ENCODE measurements at regions not wholly inside any gene's neighbourhood (a gene's known extent, or its start where the extent isn't known, plus 50 kb on each side); places are given as distances from the start of the nearest gene placed in this dataset.

DNA sequence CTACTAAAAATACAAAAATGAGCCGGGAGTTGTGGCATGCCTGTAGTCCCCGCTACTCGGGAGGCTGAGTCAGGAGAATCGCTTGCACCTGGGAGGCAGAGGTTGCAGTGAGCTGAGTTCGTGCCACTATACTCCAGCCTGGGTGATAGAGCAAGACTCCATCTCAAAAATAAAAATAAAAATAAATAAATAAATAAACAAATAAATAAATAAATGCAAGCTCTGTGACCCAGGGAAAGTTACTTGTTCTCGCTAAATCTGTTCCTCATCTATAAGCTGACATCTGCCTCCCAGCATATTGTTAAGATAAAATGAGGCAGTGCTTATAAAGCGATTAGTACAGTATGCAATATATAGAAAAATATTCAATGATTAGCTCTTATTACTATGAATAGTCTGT, 56.4 kb upstream of the STK38L start:
- Histone ChIP-seq H3K27me3 (no peaks in the 10 kb centered on the region), H3K9me3 (no peaks in the 10 kb centered on the region), H3K27ac (no peak overlapping the region), H3K4me1 (no peaks in the 10 kb centered on the region), H3K4me3 (replicated peaks in 1 of 3) (no peak overlapping the region), H3K36me3 (no peaks in the 10 kb centered on the region)
- no peak for TF ChIP-seq POLR2A (IDR thresholded peaks at IDR 0.05)
- TF ChIP-seq, protein P1, sequence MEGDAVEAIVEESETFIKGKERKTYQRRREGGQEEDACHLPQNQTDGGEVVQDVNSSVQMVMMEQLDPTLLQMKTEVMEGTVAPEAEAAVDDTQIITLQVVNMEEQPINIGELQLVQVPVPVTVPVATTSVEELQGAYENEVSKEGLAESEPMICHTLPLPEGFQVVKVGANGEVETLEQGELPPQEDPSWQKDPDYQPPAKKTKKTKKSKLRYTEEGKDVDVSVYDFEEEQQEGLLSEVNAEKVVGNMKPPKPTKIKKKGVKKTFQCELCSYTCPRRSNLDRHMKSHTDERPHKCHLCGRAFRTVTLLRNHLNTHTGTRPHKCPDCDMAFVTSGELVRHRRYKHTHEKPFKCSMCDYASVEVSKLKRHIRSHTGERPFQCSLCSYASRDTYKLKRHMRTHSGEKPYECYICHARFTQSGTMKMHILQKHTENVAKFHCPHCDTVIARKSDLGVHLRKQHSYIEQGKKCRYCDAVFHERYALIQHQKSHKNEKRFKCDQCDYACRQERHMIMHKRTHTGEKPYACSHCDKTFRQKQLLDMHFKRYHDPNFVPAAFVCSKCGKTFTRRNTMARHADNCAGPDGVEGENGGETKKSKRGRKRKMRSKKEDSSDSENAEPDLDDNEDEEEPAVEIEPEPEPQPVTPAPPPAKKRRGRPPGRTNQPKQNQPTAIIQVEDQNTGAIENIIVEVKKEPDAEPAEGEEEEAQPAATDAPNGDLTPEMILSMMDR (IDR thresholded peaks at IDR 0.05), result no peak
- 96% methylated on average over 7 of the region's 7 CpGs for WGBS, 2 donors
- intact Hi-C loops (cut with DNase I), result no loop called here
- no peak for DNase-seq

DNA sequence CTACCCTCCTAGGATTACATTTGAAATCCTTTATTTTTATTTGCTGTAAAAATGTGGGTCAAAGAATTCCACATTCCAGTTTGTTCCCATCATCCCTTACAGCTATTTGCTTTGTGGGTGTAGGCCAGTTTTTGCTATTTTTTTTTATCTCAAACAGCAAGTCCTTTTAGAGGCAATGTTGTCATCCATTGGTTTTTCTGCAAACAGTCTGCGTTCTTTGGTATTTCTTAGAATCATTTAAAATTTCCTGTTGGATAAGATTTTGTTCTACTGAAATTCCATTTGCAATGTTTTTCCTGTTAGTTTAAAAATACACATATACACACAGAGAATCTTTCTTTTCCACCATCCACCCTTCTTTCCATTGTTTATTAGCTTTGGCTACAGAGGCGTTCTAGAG, 53.3 kb upstream of the STK38L start:
- TF ChIP-seq, protein P1 (IDR thresholded peaks at IDR 0.05), result no peak
- no peak for TF ChIP-seq POLR2A (IDR thresholded peaks at IDR 0.05)
- no peaks in the 10 kb centered on the region for H3K9me3 ChIP-seq
- WGBS, 2 donors, result 74% methylated on average over 2 of the region's 2 CpGs
- no peaks in the 10 kb centered on the region for H3K4me1 ChIP-seq
- H3K27me3 ChIP-seq, result no peaks in the 10 kb centered on the region
- intact Hi-C loops (cut with DNase I), result no loop called here
- H3K27ac ChIP-seq, result no peak overlapping the region
- no peak for DNase-seq
- H3K36me3 ChIP-seq, result no peaks in the 10 kb centered on the region
- H3K4me3 ChIP-seq (replicated peaks in 1 of 3), result no peak overlapping the region

DNA sequence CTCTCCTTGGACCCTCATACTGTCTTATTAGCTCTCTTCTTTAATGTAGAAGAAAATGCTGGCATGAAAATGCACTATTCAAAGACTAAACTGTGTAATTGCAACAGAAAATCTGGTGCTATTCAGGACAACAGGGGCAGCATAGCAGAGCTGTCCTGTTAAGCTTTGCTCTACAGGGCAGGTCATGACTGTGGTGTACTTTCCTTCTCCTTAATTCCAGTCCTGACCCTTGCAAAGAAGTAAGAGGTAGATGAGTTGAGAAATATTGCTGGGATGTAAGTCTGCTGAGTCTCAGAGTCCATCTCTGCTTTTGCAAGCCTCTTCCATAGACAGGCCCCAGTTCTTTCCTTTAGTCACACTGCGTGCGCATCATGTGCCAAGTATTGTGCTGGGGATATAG, 52.6 kb upstream of the STK38L start:
- no peak overlapping the region for H3K4me3 ChIP-seq (replicated peaks in 1 of 3)
- no peak for TF ChIP-seq POLR2A (IDR thresholded peaks at IDR 0.05)
- TF ChIP-seq, protein P1 (IDR thresholded peaks at IDR 0.05), result no peak
- DNase-seq, result no peak
- no peaks in the 10 kb centered on the region for H3K9me3 ChIP-seq
- intact Hi-C loops (cut with DNase I), result no loop called here
- H3K27me3 ChIP-seq, result no peaks in the 10 kb centered on the region
- WGBS, 2 donors, result 95 to 100% methylated on average over 2 of the region's 2 CpGs
- no peaks in the 10 kb centered on the region for H3K4me1 ChIP-seq
- H3K27ac ChIP-seq, result no peak overlapping the region
- no peaks in the 10 kb centered on the region for H3K36me3 ChIP-seq

DNA sequence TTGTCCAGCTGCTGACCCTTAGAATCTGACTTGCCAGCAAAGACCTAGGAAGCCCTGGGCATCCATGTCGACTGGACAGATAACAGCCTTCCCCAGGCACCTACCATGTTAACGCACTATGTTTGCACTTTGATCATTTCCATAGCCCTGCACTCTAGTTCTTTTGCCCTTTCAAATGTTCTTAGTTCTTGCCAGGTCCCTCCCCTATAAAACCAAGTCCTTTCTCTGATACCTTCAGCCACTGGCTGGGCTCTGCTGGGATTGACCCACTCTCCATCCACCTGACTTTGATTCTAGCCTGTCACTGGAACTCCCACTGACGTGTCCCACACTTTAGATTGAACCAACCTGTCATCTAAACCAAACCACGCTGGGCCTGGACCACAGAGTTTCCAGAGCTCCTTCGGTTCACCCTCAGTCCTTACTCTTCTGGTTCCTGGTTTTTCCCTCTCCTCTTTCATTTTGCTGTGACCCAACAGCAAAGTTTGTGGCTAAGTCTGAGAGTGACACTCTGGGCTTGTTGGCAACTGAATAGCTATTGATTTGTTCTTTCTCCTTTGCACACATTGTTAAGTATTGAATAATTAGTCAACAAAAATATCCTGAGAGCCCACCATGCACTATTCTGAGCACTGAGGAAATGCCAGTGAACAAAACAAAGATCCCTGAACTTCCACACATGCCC, 51.8 kb upstream of the STK38L start:
- DNase-seq, result no peak
- Histone ChIP-seq H3K36me3 (no peaks in the 10 kb centered on the region), H3K27me3 (no peaks in the 10 kb centered on the region), H3K9me3 (no peaks in the 10 kb centered on the region), H3K4me3 (replicated peaks in 1 of 3) (no peak overlapping the region), H3K27ac (no peak overlapping the region), H3K4me1 (no peaks in the 10 kb centered on the region)
- TF ChIP-seq, protein P1 (IDR thresholded peaks at IDR 0.05), result no peak
- no peak for TF ChIP-seq POLR2A (IDR thresholded peaks at IDR 0.05)
- intact Hi-C loops (cut with DNase I), result no loop called here
- WGBS, 2 donors, result 92 to 97% methylated on average over 5 of the region's 5 CpGs

DNA sequence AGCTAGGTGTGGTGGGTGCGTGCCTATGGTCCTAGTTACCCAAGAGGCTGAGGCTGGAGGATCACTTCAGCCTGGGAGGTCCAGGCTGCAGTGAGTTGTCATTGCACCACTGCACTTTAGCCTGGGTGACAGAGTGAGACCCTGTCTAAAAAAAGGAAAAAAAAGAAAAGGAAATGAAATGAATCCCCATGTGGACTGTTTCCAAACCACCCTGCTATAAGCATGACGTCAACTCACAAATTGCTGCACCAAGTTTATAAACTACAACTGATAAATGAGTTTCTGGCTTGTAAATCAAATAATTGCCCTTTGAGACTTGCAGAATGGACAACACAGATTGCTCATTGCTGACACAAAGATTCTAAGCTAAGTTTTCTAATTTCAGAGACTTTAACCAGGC, 51.0 kb upstream of the STK38L start:
- WGBS, 2 donors, result 50 to 80% methylated on average over 2 of the region's 2 CpGs
- intact Hi-C loops (cut with DNase I), result no loop called here
- TF ChIP-seq, protein P1 (IDR thresholded peaks at IDR 0.05), result no peak
- TF ChIP-seq POLR2A (IDR thresholded peaks at IDR 0.05), result no peak
- H3K27ac ChIP-seq, result no peak overlapping the region
- H3K9me3 ChIP-seq, result no peaks in the 10 kb centered on the region
- no peaks in the 10 kb centered on the region for H3K36me3 ChIP-seq
- DNase-seq, result no peak
- H3K4me3 ChIP-seq (replicated peaks in 1 of 3), result no peak overlapping the region
- H3K4me1 ChIP-seq, result no peaks in the 10 kb centered on the region
- no peaks in the 10 kb centered on the region for H3K27me3 ChIP-seq

All from thyroid gland (tissue), 4 donors.